ENCODE measurements at regions not wholly inside any gene's neighbourhood (a gene's known extent, or its start where the extent isn't known, plus 50 kb on each side); places are given as distances from the start of the nearest gene placed in this dataset.

DNA sequence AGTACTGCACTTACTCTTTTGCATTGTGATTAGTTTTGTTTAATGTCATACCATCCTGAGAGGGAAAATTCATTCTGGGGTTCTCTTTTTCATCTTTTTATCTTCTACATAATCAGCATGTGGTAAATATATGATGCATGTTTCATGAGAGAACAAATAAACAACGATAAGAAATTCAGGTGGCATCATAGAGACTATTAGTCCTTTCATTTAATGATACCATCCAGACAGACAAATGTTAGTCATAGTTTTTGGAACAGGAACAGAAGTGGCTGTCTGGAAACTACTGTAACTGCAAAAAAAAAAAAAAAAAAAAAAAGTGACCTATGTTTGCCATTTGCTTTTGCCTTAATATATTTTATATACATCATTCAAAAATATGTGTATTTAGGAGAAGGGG lies 761.0 kb downstream of the EPHA4 start (continued):
- no peak for TF ChIP-seq ATF6 (CRISPR knock-in tag; IDR thresholded peaks at IDR 0.05)
- no peak for TF ChIP-seq TP53 (CRISPR knock-in tag; IDR thresholded peaks at IDR 0.05)

DNA sequence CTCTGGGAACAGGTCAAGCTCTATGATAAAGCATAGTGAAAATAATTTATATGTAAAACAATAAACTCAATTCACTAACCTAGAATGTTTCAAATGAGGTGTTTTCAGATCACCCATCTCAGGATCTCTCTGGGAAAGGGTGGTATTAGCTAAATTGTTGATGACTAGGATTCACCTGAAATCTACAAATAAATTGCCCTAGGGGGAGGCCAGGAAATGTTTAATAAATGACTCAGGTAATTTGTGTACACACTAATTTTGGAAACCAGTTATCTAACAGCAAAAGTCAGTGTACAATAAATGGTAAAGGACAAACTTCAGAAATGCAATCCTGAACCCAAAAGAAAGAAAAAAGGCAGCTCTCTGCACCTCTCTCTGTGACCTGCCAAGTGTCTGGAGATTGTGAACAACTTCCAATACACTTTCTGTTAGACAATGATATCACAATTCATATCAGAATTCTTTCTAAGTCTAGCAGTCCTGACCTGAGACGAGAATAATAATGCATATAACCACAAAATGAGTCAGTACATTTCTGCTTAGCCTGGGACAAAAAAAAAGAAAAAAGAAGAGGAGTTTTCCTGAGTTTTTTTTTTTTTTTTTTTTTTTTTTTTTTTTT lies 760.0 kb downstream of the EPHA4 start:
- Mint-ChIP-seq H3K9me3 (no peaks in the 10 kb centered on the region), H3K27me3 (ENCODE audit: low read depth) (no peaks in the 10 kb centered on the region), H3K4me1 (no peaks in the 10 kb centered on the region), H3K36me3 (no peaks in the 10 kb centered on the region), H3K27ac (no peak overlapping the region), H3K4me3 (no peak overlapping the region)
- POLR2A ChIA-PET: interaction anchor here (0.7 kb wide), 1 partner anchor 16 kb away, joined by 5 read pairs; no protein-coding TSS in a partner anchor
- ATAC-seq (no peak), DNase-seq (ENCODE audit: low spot score) (no peak)
- TF ChIP-seq, protein P1, sequence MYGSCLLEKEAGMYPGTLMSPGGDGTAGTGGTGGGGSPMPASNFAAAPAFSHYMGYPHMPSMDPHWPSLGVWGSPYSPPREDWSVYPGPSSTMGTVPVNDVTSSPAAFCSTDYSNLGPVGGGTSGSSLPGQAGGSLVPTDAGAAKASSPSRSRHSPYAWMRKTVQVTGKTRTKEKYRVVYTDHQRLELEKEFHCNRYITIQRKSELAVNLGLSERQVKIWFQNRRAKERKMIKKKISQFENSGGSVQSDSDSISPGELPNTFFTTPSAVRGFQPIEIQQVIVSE (CRISPR knock-in tag; IDR thresholded peaks at IDR 0.05; ENCODE audit: borderline replicate concordance): no peak
- no peak for TF ChIP-seq TEAD4 (CRISPR knock-in tag; IDR thresholded peaks at IDR 0.05)
- CTCF ChIA-PET: no interaction called here

GRCh38 chr2:220814441-220814840 lies 757.7 kb downstream of the EPHA4 start:
- no peak for DNase-seq (ENCODE audit: low spot score)
- TF ChIP-seq USF1 (CRISPR knock-in tag; IDR thresholded peaks at IDR 0.05): no peak
- TF ChIP-seq, protein P2, sequence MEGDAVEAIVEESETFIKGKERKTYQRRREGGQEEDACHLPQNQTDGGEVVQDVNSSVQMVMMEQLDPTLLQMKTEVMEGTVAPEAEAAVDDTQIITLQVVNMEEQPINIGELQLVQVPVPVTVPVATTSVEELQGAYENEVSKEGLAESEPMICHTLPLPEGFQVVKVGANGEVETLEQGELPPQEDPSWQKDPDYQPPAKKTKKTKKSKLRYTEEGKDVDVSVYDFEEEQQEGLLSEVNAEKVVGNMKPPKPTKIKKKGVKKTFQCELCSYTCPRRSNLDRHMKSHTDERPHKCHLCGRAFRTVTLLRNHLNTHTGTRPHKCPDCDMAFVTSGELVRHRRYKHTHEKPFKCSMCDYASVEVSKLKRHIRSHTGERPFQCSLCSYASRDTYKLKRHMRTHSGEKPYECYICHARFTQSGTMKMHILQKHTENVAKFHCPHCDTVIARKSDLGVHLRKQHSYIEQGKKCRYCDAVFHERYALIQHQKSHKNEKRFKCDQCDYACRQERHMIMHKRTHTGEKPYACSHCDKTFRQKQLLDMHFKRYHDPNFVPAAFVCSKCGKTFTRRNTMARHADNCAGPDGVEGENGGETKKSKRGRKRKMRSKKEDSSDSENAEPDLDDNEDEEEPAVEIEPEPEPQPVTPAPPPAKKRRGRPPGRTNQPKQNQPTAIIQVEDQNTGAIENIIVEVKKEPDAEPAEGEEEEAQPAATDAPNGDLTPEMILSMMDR (IDR thresholded peaks at IDR 0.05): no peak
- TF ChIP-seq, protein P3, sequence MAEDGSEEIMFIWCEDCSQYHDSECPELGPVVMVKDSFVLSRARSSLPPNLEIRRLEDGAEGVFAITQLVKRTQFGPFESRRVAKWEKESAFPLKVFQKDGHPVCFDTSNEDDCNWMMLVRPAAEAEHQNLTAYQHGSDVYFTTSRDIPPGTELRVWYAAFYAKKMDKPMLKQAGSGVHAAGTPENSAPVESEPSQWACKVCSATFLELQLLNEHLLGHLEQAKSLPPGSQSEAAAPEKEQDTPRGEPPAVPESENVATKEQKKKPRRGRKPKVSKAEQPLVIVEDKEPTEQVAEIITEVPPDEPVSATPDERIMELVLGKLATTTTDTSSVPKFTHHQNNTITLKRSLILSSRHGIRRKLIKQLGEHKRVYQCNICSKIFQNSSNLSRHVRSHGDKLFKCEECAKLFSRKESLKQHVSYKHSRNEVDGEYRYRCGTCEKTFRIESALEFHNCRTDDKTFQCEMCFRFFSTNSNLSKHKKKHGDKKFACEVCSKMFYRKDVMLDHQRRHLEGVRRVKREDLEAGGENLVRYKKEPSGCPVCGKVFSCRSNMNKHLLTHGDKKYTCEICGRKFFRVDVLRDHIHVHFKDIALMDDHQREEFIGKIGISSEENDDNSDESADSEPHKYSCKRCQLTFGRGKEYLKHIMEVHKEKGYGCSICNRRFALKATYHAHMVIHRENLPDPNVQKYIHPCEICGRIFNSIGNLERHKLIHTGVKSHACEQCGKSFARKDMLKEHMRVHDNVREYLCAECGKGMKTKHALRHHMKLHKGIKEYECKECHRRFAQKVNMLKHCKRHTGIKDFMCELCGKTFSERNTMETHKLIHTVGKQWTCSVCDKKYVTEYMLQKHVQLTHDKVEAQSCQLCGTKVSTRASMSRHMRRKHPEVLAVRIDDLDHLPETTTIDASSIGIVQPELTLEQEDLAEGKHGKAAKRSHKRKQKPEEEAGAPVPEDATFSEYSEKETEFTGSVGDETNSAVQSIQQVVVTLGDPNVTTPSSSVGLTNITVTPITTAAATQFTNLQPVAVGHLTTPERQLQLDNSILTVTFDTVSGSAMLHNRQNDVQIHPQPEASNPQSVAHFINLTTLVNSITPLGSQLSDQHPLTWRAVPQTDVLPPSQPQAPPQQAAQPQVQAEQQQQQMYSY (CRISPR knock-in tag; IDR thresholded peaks at IDR 0.05): no peak
- no peak for TF ChIP-seq SOX15 (CRISPR knock-in tag; IDR thresholded peaks at IDR 0.05)
- TF ChIP-seq, protein P4, sequence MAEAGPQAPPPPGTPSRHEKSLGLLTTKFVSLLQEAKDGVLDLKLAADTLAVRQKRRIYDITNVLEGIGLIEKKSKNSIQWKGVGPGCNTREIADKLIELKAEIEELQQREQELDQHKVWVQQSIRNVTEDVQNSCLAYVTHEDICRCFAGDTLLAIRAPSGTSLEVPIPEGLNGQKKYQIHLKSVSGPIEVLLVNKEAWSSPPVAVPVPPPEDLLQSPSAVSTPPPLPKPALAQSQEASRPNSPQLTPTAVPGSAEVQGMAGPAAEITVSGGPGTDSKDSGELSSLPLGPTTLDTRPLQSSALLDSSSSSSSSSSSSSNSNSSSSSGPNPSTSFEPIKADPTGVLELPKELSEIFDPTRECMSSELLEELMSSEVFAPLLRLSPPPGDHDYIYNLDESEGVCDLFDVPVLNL (CRISPR knock-in tag; IDR thresholded peaks at IDR 0.05; ENCODE audit: borderline replicate concordance, low read depth): no peak
- TF ChIP-seq CREM (CRISPR knock-in tag; IDR thresholded peaks at IDR 0.05): no peak
- TF ChIP-seq SMAD3 (CRISPR knock-in tag; IDR thresholded peaks at IDR 0.05; ENCODE audit: borderline replicate concordance): no peak
- TF ChIP-seq ZNF317 (CRISPR knock-in tag; IDR thresholded peaks at IDR 0.05; ENCODE audit: borderline replicate concordance, low read depth): no peak
- TF ChIP-seq ELF4 (CRISPR knock-in tag; IDR thresholded peaks at IDR 0.05; ENCODE audit: low read depth): no peak
- TF ChIP-seq ATF6 (CRISPR knock-in tag; IDR thresholded peaks at IDR 0.05): no peak
- TF ChIP-seq TCF7 (CRISPR knock-in tag; IDR thresholded peaks at IDR 0.05; ENCODE audit: low read depth): no peak
- no peak for TF ChIP-seq SMAD4 (CRISPR knock-in tag; IDR thresholded peaks at IDR 0.05)
- no peak for TF ChIP-seq GTF2I (CRISPR knock-in tag; conservative IDR thresholded peaks at IDR 0.05)
- TF ChIP-seq NR3C1 (CRISPR knock-in tag; conservative IDR thresholded peaks at IDR 0.05; ENCODE audit: low read depth): no peak
- TF ChIP-seq MXD4 (CRISPR knock-in tag; IDR thresholded peaks at IDR 0.05; ENCODE audit: borderline replicate concordance): no peak
- no peak for TF ChIP-seq FOXP1 (CRISPR knock-in tag; IDR thresholded peaks at IDR 0.05; ENCODE audit: borderline replicate concordance)
- TF ChIP-seq ZNF423 (CRISPR knock-in tag; IDR thresholded peaks at IDR 0.05): no peak
- ChIA-PET CTCF (no interaction called here), POLR2A (interaction anchor here (0.6 kb wide), 1 partner anchor 100 kb away, joined by 3 read pairs; no protein-coding TSS in a partner anchor)
- H3K36me3 Mint-ChIP-seq: peaks cover 6% of the 10 kb centered on the region; the same call in 1 of the 2 replicates
- no peaks in the 10 kb centered on the region for H3K27me3 Mint-ChIP-seq (ENCODE audit: low read depth)
- no peak overlapping the region for H3K4me3 Mint-ChIP-seq
- no peaks in the 10 kb centered on the region for H3K4me1 Mint-ChIP-seq
- ATAC-seq: no peak
- no peak overlapping the region for H3K27ac Mint-ChIP-seq
- peaks cover 15% of the 10 kb centered on the region for H3K9me3 Mint-ChIP-seq

Data from WTC11 (cell line).